GM12874 (cell line): ENCODE measurements at regions not wholly inside any gene's neighbourhood (a gene's known extent, or its start where the extent isn't known, plus 50 kb on each side); places are given as distances from the start of the nearest gene placed in this dataset.

ENCODE experiments used
- CTCF ChIP-seq: IDR thresholded peaks from 2 replicates; pipeline ENCODE4 v1.5.1; 2011; ENCODE audit warnings: low read depth, mild to moderate bottlenecking, control low read depth, low read length, moderate library complexity; ENCODE audit not compliant: insufficient read depth

GRCh38 chr12:85352016-85352415 is 72.0 kb downstream of the ALX1 start:
- no peak for TF ChIP-seq CTCF

GRCh38 chr12:85356596-85357385 is 76.8 kb downstream of the ALX1 start:
- no peak for TF ChIP-seq CTCF

- no peak for TF ChIP-seq CTCF
Observed at GRCh38 chr12:85357609-85358008, 77.6 kb downstream of the ALX1 start.

- TF ChIP-seq CTCF: no peak
Observed at GRCh38 chr12:85358715-85359114, 78.7 kb downstream of the ALX1 start.

GRCh38 chr12:85363382-85364190 is 83.6 kb downstream of the ALX1 start:
- no peak for TF ChIP-seq CTCF

GRCh38 chr12:85367936-85368335 is 87.9 kb downstream of the ALX1 start:
- TF ChIP-seq CTCF: no peak

GRCh38 chr12:85369365-85370154 is 89.5 kb downstream of the ALX1 start:
- TF ChIP-seq CTCF: no peak
